Stimulated activated CD4-positive, alpha-beta T cell treated with anti-CD3 and anti-CD28 coated beads, Interleukin-4, amount 100 ng/mL, for 1 hour (primary cell): ENCODE measurements at regions not wholly inside any gene's neighbourhood (a gene's known extent, or its start where the extent isn't known, plus 50 kb on each side); places are given as distances from the start of the nearest gene placed in this dataset.

Source experiments
- DNase-seq: peaks from one replicate; pipeline ENCODE4 v3.0.0-alpha.2; 2020

DNA sequence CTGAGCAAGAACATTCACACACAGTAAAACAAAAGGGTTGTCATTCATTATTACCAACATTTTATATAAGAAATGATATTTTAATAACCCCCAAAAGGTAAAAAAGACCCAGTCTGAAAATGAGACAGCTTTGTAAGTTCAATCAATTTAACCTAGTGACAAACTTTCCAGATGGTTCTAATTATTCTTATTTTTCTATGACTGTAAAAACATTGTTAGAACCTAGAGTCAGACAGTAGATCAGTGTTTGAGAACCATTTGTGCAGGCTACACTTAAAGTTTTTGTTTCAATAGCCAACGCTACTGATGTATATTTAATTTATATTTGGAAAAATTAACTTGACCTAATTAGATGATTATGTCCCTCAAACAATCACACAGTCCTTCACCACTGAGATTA lies 708.4 kb upstream of the CBLB start:
- no peak for DNase-seq

DNA sequence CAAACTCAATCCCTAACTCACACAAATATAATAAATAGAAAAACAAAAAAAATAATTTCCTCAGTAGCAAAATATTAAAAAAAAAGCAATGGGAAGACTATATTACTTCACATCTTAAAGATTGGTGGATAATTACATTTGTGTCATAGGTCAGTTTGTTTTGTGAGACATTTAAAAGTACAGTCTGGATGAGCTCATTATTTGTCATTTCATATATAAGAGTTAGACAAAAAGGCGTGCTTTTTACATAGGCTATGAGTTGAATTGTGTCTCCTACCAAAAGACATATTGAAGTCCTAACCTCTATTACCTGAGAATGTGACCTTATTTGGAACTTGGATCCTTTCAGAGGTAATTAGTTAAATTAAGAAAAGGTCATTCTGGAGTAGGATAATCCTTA lies 710.1 kb upstream of the CBLB start:
- no peak for DNase-seq

DNA sequence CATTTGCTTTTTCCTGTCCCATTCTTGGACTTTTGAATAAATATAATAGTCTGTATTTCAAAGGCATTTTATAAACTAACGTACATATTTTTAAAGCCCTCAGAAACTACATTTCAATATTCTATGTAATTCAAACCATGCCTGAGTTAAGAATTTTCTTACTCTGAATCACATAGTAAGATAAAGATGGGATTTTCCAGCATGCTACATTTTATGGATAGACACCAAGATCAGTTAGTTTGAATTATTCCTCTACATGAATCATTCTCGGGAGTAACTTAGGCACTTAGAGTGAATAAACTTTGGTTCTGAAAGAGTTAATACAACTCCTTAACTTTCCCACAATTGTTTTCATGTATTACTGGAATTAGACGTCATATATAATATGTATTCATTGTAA lies 713.3 kb upstream of the CBLB start:
- no peak for DNase-seq

DNA sequence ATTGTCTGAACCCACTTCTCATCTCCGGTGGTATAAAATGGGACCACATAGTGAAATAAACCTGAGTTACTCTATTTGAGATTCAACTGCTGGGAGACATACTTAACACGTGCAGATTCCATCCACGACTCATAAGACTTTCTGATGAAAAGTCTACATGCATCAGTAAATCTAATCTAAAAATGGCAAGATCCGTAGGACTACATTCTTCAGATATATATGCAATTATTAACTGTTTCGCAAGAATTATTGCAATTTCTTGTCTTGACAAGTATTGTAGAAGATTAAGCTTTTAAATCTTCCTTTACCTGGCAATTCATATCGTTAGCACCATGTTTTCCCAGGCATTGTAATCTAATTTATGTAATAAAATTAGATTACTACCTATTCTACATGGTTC lies 718.7 kb upstream of the CBLB start:
- no peak for DNase-seq

DNA sequence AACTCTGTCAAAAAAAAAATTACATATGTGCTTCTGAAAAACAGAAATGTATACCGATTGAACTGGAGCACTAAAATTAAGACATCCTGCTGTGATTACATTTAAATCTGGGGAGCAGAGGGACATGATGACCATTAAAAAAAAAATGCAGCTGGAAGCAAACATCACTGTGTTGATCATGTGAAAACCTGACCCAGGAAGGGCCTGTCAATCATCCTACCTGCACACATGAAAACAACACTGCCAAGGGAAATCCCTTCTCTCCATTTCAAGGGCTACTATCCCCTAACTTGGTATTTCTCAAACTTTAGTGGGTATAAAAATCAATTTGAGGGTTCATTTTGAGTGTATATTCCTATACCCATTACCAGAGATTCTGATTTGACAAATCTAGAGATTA lies 719.9 kb upstream of the CBLB start:
- no peak for DNase-seq

DNA sequence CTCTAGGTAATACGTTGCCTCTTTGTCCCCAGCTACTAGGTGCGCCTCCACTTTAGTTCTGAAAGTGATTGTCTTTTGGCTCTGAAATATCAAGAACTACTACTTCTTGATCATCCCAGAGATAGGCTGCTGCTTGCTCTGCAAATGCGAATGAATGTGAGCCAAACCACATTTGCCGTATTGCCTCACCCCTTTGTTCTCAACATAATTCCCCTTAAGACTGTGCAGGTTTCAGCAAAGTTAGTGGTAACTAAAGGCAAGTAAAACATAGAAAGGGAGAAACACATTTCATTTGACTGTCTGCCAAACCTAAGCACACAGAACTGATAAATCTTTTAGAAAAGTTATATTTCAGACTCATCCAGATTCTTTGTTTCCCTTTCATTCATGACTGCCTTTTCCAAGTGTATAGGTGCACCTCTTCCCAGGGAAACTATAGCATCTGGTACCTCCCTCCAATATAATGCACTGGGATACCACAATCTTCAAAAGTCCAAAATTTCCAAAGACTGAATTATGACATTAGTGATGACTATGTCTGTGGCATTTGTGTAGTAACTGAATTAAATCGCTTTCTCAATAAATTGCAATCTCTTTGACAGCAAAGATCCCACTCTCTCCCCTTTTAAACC lies 720.6 kb upstream of the CBLB start:
- no peak for DNase-seq

DNA sequence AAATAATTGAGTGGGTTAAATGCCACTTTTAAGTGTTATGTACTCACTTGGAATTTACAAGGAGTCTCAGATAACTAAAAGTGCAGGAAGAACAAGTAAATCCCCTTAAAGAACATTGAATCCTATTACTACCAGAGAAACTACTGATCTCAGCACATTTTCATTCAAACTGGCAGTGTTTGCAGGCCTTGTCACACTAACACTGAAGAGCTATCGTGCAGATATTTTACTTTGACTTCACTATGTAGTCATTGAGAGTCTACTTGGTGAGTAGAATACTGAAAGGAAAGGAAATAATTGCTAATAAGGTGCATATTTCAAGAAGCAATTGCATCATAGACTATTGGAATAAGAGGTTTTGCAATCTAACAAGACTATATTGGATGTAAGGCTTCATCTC lies 721.4 kb upstream of the CBLB start:
- no peak for DNase-seq

DNA sequence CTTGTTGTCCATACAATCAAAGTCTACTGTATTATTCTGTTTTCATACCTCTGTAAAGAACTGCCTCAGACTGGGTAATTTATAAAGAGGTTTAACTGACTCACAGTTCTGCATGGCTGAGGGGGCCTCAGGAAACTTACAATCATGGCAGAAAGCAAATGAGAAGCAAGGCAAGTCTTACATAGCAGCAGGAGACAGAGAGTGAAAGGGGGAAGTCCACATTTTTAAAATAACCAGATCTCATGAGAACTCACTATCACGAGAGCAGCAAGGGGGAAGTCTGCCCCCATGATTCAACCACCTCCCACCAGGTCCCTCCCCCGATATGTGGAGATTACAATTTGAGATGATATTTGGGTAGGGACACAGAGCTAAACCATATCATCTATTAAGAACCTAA lies 724.6 kb upstream of the CBLB start:
- DNase-seq = no peak

DNA sequence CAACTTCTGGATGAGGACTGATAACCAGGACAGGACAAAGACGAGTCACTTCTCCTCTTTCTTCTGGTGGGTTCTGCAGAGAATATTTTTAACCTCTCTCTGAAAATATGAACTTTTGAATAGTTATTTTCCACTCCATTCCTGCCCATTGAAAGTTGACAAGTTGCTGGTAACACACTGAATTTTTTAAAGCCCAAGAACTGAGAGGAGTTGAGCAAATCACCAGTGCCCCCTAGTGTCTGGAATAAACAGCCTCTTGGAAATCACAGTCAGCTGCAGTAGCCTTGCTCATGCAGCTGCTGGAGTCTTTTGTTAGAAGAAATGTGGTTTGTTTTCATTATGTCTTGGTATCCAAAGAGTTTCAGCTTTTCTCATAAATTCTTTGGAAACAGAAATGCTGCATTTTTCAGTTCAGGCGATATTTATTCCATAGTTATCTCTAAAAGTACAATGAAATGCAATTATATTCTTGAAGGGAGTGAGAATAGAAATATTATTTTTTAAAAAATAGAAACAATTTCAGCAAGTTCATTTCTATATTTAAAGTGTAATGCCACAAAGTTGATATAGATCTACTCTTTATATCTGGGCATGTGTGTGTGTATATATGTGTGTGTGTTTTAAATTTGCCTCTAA lies 741.0 kb upstream of the CBLB start:
- DNase-seq = peak; percentile 39

DNA sequence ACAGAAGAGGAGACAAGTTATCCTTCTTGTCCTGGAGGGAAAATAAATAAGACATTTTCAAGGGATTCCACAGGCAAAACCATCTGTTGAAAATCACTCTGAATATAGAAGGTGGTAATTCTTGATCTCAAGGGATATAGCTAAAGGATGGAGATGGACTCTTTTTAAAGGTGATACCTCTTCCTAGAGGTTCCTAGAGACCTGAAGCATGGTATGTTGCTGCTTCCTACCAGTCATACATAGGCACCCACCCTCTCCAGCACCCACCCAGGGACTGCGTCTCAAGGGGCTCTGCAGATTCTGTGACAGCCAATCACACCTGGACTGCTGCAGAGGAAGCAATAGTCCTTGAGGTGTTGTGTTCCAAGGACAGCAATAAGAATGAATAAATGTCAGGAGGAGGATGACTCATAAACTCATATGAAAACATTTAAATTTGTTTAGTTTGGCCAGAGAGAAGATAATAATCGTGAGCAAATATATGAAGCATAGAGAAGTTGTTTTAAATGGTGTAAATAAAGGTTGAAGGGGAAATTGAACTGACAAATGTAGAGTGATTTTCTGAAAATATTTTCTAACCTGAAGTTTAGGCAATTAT lies 741.6 kb upstream of the CBLB start:
- no peak for DNase-seq

DNA sequence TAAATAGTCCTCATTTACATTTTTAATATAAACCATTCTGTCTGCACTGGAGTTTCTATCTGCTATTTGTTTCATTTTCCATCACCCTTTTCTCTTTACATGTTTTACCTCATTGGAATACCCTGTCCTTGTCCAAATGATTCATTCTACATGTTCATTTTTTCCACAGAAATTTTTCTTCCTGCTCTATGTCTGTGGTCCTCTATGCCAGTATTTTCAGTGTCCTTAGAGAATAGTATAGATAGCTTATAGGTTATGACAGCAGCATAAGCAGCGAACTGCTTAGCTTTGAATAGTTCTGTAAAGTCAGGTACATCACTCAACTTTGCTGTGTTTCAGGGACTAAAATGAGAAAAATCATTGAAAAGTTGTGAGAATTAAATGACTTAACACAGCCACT lies 742.3 kb upstream of the CBLB start:
- DNase-seq = no peak

DNA sequence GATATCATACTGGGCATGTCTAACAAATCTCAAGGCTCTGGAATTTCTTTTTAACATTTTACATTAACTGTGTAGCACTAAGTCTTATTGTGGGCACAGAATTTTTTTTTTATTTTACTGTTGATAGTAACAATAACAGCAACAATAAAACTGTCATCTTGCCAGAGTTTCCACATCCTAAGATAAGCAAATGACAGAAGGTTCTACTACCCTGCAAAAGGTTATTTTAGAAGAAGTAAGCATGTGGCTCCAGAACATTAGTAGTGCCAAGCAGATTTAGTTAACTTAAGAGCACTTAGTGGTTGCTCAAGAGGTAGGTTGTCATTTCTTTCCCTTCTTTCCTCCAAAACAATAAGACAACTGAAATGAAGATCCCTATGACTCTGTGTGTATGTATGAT lies 743.0 kb upstream of the CBLB start:
- DNase-seq = no peak

DNA sequence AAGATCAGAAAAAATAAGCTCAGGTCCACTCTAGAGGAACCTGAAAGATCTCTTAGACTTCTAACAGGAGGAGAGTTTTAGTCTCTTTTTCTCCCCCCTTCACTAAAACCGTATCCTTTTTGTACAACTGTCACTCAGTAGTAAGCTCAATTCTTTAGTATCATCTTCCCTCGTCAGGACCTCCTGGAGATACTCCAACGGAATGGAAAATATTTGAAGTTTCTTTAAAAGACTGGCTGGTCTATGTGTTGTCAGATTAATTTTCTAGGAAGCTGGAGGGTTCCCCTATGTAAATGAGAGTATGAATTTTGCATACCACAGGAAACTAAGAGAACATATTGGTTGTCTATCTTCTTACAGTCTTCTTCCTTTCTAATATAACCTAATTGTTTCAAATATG lies 747.7 kb upstream of the CBLB start:
- DNase-seq = no peak

DNA sequence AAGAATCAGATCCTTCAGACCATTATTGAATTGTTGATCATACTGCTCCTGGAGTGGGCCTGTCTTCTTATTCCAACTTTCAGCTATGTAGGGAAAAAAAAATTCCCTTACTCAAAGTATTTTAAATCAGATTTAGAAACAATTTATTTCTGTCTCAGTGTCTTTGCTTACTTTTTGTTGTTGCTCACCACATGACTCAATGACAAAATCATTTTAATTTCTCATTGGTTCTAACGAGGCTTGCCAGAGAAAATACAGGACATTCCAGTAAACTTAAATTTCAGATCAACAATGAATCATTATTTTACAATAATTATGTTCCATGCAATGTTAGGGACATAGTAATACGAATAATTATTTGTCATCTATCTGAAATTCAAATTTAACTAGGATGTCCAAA lies 748.5 kb upstream of the CBLB start:
- no peak for DNase-seq

DNA sequence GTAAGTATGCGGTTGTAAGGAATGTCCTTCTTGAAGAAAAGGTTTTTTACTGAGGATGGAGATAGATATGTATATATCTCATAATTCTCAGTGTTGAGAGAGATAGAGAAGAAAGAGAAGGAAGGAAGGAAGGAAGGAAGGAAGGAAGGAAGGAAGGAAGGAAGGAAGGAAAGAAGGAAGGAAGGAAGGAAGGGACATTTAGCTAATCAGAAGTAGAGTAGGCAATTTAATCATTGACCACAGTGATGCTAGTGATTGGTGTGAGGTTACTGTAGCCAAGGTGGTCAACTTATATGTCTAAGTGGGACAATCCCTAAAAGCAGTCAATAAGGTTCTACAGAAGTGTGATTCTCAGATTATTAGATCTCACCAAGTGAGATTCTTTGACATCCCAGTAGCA lies 751.8 kb upstream of the CBLB start:
- no peak for DNase-seq

DNA sequence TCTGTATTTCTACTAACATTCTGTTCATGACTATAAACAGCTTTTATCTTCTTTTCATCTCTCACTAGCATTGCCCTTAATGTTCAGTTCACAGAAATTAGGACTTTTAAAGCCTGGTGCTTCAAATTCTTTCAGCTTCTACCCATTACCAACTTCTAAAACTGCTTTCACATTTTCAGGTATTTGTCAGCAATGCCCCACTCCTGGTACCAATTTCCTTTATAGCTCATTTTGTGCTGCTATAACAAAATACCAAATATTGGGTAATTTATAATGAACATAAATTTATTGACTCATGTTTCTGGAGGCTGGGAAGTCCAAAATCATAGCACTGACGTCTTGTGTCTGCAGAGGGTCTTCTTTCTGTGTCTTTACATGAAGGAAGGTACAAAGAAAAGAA lies 753.1 kb upstream of the CCDC54 start:
- no peak for DNase-seq

DNA sequence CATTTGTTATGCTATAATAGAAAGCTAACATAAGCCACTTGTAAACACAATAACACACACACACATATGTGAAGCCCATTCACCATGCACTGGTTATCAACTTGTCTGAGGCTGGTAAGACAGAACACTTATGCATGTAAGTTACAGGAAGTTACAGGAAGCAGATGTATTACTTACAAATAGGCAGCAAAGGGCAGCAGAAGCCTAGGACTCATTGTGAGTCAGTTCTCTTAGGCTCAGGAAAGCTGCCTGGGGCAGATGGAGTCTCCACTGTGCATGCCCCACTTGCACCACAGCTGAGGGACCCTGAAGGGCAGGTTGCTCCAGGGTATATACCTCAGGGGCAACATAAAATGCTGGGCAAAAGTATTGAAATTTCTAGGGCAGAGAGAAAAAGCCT lies 748.8 kb upstream of the CCDC54 start:
- no peak for DNase-seq

DNA sequence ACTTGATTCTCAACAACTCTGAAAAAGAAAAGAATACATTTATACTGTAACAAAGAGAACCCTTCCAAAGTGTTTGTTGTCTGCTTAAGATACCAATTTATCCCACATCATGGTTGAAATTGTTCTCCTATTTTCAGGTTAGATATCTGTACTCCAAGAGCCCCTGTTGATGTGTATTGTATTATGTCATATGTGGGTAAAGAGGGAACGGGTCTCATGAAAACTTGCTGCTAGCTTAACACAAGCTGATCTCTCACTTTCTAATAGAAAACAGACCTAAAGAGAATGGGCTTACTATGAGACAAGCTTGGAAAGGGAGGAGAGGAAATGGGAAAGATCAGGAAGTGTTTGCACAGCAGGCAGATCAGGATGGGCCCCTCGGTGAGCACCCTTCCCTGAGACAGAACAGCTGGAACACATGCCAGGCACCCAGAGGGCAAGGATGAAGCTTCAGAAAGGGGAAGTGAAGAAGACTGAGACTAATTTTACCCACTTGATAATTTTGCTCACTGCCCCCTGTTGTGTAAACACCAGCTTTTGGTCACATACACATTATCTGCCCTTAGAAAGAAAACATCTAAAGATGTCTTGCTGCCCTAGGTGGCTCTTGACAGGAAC lies 747.9 kb upstream of the CCDC54 start:
- DNase-seq = no peak

DNA sequence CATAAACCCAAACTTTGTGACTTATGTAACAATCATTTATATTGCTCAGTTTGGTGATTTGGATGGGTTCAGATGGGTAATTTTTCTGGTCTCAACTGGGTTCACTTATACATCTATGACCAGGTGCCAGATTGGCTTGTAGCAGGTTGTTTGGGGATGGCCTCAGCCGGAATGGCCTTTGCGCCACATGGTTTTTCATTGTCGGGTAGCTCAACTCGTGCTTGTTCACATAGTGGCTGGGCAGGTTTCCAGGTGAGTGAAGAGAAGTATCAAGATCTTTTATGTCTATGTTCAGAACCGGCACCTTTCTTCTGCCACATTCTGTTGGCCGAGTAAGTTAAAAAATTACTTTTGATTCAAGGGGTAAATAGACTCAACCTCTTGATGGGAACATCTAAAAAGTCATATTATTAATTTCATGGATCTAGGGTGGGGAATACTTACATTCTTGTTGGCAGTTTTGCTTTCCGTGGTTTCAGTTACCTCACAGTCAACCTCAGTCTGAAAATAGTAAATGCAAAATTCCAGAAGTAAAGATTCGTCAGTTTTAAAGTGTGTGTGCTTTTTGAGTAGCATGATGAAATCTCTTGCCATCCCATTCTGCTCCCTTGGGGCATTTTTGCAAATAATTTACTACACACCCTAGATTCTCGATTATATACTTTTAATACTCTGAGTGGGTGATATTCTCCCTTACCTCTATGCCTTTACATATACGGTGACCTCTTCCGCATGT lies 745.7 kb upstream of the CCDC54 start:
- no peak for DNase-seq

DNA sequence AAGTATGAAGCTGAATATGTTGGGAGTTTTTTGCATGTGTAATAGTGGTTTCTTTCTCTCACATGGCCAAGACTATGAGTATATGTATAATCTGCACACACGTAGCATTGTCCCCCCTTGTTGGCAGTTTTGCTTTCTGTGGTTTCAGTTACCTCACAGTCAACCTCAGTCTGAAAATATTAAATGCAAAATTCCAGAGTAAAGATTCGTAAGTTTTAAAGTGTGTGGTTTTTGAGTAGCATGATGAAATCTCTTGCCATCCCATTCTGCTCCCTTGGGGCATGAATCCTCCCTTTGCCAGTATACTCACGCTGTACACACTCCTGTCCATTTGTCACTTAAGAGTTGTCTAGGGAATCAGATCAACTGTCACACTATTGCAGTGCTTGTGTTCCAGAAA lies 742.0 kb upstream of the CCDC54 start:
- no peak for DNase-seq

DNA sequence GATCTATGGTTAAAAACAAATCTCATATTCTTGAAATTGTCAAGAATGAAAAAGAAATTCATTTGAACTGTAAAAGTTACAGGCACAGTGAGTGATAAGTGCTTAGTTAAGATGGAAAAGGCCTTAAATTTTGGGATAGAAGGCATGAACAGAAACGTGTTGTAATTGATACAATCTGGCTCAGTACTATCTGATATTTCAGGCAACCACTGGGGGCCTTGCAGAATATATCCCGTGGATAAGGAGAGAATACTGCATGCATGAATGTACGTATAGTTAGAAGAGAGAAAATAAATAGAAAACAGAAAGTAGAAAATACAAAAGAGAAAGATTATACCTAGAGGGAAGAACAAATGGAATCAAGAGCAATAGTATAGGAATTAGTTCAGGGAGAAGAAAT lies 741.4 kb upstream of the CCDC54 start:
- DNase-seq = no peak

DNA sequence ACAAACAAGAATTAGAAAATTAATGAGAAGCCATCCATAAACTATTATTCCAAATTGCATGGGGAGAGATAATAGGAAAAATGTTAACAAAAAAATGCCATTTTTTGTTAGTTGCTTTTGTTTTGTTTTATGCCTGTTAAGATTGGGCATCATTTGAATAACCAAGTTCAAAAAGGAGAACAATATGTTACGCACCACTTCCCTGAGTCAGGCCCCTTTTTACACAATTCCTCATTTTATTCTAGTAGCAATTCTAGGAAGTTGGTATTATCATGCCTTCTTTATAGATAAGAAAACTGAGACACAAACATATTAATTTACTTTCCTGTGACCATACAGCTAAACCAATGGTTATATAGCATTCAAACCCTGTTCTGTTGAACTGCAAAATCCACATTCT lies 736.9 kb upstream of the CCDC54 start:
- no peak for DNase-seq

DNA sequence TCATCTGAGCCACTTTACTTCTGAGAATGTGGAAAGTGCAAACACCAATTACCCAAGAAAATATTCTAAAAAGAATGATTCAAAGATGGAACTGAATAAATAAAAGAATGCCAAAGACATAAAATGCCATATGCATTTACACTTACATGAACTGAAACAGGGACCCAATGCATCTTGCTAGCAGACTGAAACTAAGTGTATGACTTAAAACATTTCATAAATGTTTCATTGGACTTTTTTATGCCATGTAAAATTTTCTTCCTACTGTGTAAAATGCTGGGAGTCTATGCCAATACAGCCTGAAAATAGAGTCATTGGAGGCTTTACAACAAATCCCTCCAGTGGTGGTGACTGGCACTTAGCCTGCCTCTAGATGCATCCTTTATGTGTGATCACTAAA lies 735.1 kb upstream of the CCDC54 start:
- DNase-seq = no peak

DNA sequence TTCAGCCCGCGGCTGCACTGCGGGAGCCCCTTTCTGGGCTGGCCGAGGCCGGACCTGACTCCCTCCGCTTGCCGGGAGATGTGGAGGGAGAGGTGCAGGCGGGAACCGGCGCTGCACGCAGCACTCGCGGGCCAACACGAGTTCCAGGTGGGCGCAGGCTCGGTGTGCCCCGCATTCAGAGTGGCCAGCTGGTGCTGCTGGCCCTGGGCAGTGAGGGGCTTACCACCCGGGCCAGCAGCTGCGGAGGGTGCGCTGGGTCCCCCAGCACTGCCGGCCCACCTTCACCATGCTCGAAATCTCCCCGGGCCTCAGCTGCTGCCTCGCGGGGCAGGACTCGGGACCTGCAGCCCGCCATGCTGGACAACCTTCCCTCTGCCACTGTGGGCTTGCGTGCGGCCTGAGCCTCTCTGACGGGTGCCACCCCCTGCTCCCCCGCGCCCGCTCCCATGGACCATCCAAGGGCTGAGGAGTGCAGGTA lies 733.5 kb upstream of the CCDC54 start:
- no peak for DNase-seq
